CD14-positive monocyte (primary cell): ENCODE measurements at regions not wholly inside any gene's neighbourhood (a gene's known extent, or its start where the extent isn't known, plus 50 kb on each side); places are given as distances from the start of the nearest gene placed in this dataset.

Experiments used
- DNase-seq, 3 donors: peaks; one replicate each; pipeline ENCODE4 v3.0.0-alpha.2; 2011 to 2022
- H2AFZ ChIP-seq: 2 replicates; pipeline ENCODE4 v1.6.0; 2012; ENCODE audit warnings: mild to moderate bottlenecking, low read depth, low read length, inconsistent platforms; ENCODE audit not compliant: insufficient read depth, poor library complexity, severe bottlenecking
- H3K27ac ChIP-seq, 2 donors: 1 replicate in 1 of 2; 2 replicates in 1 of 2; pipeline ENCODE4 v1.5.1; 2012 to 2013; ENCODE audit warnings: low read length in 2 of 2, control low read depth in 1 of 2, inconsistent platforms in 1 of 2, low read depth in 1 of 2, mild to moderate bottlenecking in 1 of 2
- H3K27me3 ChIP-seq, 2 donors: one replicate each; pipeline versions ENCODE4 v1.6.0 to v1.6.1; 2011 to 2013; ENCODE audit warnings: low read length in 2 of 2; ENCODE audit not compliant: control insufficient read depth in 2 of 2, insufficient read depth in 2 of 2
- H3K36me3 ChIP-seq, 2 donors: replicated peaks in 1 of 2; 1 replicate in 1 of 2; 2 replicates in 1 of 2; pipeline versions ENCODE4 v1.5.1 to v1.6.1; 2012 to 2013; ENCODE audit warnings: low read length in 2 of 2, control low read depth in 1 of 2, inconsistent platforms in 1 of 2, mild to moderate bottlenecking in 1 of 2; ENCODE audit not compliant: insufficient read depth in 2 of 2, control insufficient read depth in 1 of 2
- H3K4me1 ChIP-seq, 2 donors: 1 replicate in 1 of 2; 2 replicates in 1 of 2; pipeline versions ENCODE4 v1.5.1 to v1.6.1; 2012 to 2013; ENCODE audit warnings: low read length in 2 of 2, control low read depth in 1 of 2, inconsistent platforms in 1 of 2, mild to moderate bottlenecking in 1 of 2, moderate library complexity in 1 of 2; ENCODE audit not compliant: insufficient read depth in 2 of 2, control insufficient read depth in 1 of 2
- H3K4me2 ChIP-seq: replicated peaks from 2 replicates; pipeline ENCODE3; 2012; ENCODE audit warnings: low read length, moderate library complexity, mild to moderate bottlenecking; ENCODE audit not compliant: poor library complexity, severe bottlenecking; ENCODE audit errors: extremely low read depth
- H3K4me3 ChIP-seq, 3 experiments: fragments of 200-600 bp in 1 of 3; sonication (generic) in 1 of 3; replicated peaks in 1 of 3; 1 replicate in 2 of 3; 2 replicates in 1 of 3; pipeline ENCODE4 v1.5.1; 2011 to 2013; ENCODE audit warnings: low read length in 3 of 3, mild to moderate bottlenecking in 3 of 3, control low read depth in 2 of 3, low read depth in 2 of 3, inconsistent platforms in 1 of 3, moderate library complexity in 1 of 3
- H3K79me2 ChIP-seq: 2 replicates; pipeline ENCODE4 v1.6.0; 2012; ENCODE audit warnings: mild to moderate bottlenecking, control low read depth, inconsistent platforms, low read length, moderate library complexity; ENCODE audit not compliant: insufficient read depth
- H3K9ac ChIP-seq: 2 replicates; pipeline ENCODE4 v1.6.0; 2017; ENCODE audit warnings: low read length, mild to moderate bottlenecking; ENCODE audit not compliant: insufficient read depth, poor library complexity, severe bottlenecking
- H3K9me3 ChIP-seq, 2 donors: replicated peaks in 1 of 2; 1 replicate in 1 of 2; 2 replicates in 1 of 2; pipeline versions ENCODE4 v1.5.1 to v1.6.1; 2012 to 2013; ENCODE audit warnings: low read length in 2 of 2, control low read depth in 1 of 2; ENCODE audit not compliant: control insufficient read depth in 1 of 2, insufficient read depth in 1 of 2
- H4K20me1 ChIP-seq: 2 replicates; pipeline ENCODE4 v1.6.0; 2012; ENCODE audit warnings: mild to moderate bottlenecking, low read length, control low read depth, moderate library complexity; ENCODE audit not compliant: insufficient read depth
- H3K27ac Mint-ChIP-seq, 7 donors: one replicate each; pipeline ENCODE4 v1.8.0; 2020; ENCODE audit warnings: mild to moderate bottlenecking in 7 of 7, mixed read lengths in 7 of 7, moderate library complexity in 6 of 7, inconsistent platforms in 2 of 7
- H3K27me3 Mint-ChIP-seq, 3 donors: one replicate each; pipeline ENCODE4 v1.8.0; 2021 to 2022; ENCODE audit warnings: low read depth in 3 of 3, mild to moderate bottlenecking in 3 of 3, mixed read lengths in 3 of 3, moderate library complexity in 3 of 3, inconsistent platforms in 1 of 3
- H3K36me3 Mint-ChIP-seq, 2 donors: one replicate each; pipeline ENCODE4 v1.8.0; 2020; ENCODE audit warnings: mixed read lengths in 2 of 2, inconsistent platforms in 1 of 2, mild to moderate bottlenecking in 1 of 2
- H3K4me1 Mint-ChIP-seq: one replicate; pipeline ENCODE4 v1.8.0; 2020; ENCODE audit warnings: mild to moderate bottlenecking, mixed read lengths
- H3K4me3 Mint-ChIP-seq, 2 donors: one replicate each; pipeline ENCODE4 v1.8.0; 2020; ENCODE audit warnings: mild to moderate bottlenecking in 2 of 2, mixed read lengths in 2 of 2, moderate library complexity in 1 of 2
- H3K9me3 Mint-ChIP-seq, 7 donors: one replicate each; pipeline ENCODE4 v1.8.0; 2020 to 2022; ENCODE audit warnings: mixed read lengths in 7 of 7, mild to moderate bottlenecking in 6 of 7, moderate library complexity in 6 of 7, inconsistent platforms in 2 of 7
- WGBS: methylation state at CpG from one replicate; pipeline ENCODE4 v1.1.5; 2013; ENCODE audit warnings: missing lambda C conversion rate; ENCODE audit not compliant: insufficient coverage; 5-methylcytosine and 5-hydroxymethylcytosine counted together
- intact Hi-C, 2 donors: fragments of 100-400 bp; cut with micrococcal nuclease; formaldehyde crosslinking; loops; one replicate each; pipeline versions ENCODE4 v1.15.0 to v1.15.1; 2023
- TF ChIP-seq, protein P1 (sequence below): fragments of 200-600 bp; IDR thresholded peaks from one replicate; pipeline ENCODE4 v1.8.0; 2022; ENCODE audit warnings: antibody characterized with exemption, mild to moderate bottlenecking

GRCh38 chrX:7444967-7445366 is 297.0 kb upstream of the PUDP start:
- Histone ChIP-seq H3K4me3 (no peak overlapping the region), H3K79me2 (no peaks in the 10 kb centered on the region), H3K9me3 (no peaks in the 10 kb centered on the region), H2AFZ (no peak overlapping the region), H3K27ac (no peak overlapping the region), H3K4me1 (no peaks in the 10 kb centered on the region), H3K27me3 (no peaks in the 10 kb centered on the region), H3K4me2 (no peak overlapping the region), H4K20me1 (no peaks in the 10 kb centered on the region), H3K9ac (no peak overlapping the region), H3K36me3 (no peaks in the 10 kb centered on the region)
- no CpG with 5 or more reads among the region's 2 CpGs for WGBS
- intact Hi-C loops = no loop called here
- peaks cover 0 to 7% (median 2%) of the 10 kb centered on the region in 7 donors for H3K9me3 Mint-ChIP-seq
- no peak overlapping the region for H3K27ac Mint-ChIP-seq
- no peak for DNase-seq
- H3K27me3 Mint-ChIP-seq = no peaks in the 10 kb centered on the region
- H3K4me1 Mint-ChIP-seq = peaks cover 4% of the 10 kb centered on the region
- TF ChIP-seq, protein P1, sequence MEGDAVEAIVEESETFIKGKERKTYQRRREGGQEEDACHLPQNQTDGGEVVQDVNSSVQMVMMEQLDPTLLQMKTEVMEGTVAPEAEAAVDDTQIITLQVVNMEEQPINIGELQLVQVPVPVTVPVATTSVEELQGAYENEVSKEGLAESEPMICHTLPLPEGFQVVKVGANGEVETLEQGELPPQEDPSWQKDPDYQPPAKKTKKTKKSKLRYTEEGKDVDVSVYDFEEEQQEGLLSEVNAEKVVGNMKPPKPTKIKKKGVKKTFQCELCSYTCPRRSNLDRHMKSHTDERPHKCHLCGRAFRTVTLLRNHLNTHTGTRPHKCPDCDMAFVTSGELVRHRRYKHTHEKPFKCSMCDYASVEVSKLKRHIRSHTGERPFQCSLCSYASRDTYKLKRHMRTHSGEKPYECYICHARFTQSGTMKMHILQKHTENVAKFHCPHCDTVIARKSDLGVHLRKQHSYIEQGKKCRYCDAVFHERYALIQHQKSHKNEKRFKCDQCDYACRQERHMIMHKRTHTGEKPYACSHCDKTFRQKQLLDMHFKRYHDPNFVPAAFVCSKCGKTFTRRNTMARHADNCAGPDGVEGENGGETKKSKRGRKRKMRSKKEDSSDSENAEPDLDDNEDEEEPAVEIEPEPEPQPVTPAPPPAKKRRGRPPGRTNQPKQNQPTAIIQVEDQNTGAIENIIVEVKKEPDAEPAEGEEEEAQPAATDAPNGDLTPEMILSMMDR = no peak
- H3K4me3 Mint-ChIP-seq = no peak overlapping the region
- H3K36me3 Mint-ChIP-seq = no peaks in the 10 kb centered on the region

DNA sequence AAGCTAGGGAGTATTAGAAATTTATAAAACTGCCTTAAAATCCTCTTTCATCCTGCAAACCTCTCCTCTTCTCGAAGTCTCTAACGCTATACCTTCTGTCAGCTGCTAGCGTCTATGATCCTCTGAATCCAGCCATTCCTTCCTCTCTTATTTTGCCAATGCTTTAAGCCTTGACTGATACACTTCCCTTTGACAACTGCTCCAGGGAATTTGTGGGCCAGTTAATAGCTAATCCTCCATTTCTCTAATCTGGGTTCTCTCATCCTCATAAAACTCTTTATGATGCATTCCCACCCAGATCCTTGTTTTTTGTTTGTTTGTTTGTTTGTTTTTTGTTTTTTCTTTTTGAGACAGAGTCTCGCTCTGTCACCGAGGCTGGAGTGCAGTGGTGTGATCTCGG is 293.6 kb upstream of the PUDP start:
- no peaks in the 10 kb centered on the region for H3K4me1 ChIP-seq
- no peaks in the 10 kb centered on the region for H3K36me3 Mint-ChIP-seq
- no peaks in the 10 kb centered on the region for H4K20me1 ChIP-seq
- WGBS = no CpG with 5 or more reads among the region's 6 CpGs
- H3K9me3 Mint-ChIP-seq = peaks cover 0 to 5% (median 3%) of the 10 kb centered on the region in 7 donors
- TF ChIP-seq, protein P1 = no peak
- no peaks in the 10 kb centered on the region for H3K79me2 ChIP-seq
- no peak overlapping the region for H3K4me3 Mint-ChIP-seq
- H3K27me3 ChIP-seq = no peaks in the 10 kb centered on the region
- H3K27ac Mint-ChIP-seq = no peak overlapping the region
- no peak overlapping the region for H3K9ac ChIP-seq
- H2AFZ ChIP-seq = no peak overlapping the region
- intact Hi-C loops = no loop called here
- H3K4me1 Mint-ChIP-seq = no peaks in the 10 kb centered on the region
- DNase-seq = no peak
- no peak overlapping the region for H3K27ac ChIP-seq
- H3K4me3 ChIP-seq = no peak overlapping the region
- H3K27me3 Mint-ChIP-seq = no peaks in the 10 kb centered on the region
- H3K4me2 ChIP-seq = no peak overlapping the region
- no peaks in the 10 kb centered on the region for H3K9me3 ChIP-seq
- H3K36me3 ChIP-seq = no peaks in the 10 kb centered on the region
